Spleen (tissue), 11 donors: ENCODE measurements at regions not wholly inside any gene's neighbourhood (a gene's known extent, or its start where the extent isn't known, plus 50 kb on each side); places are given as distances from the start of the nearest gene placed in this dataset.

Source experiments
- DNase-seq: peaks from one replicate; pipeline ENCODE4 v3.0.0-alpha.2; 2020
- H3K27ac ChIP-seq, 8 donors: fragments of 200-600 bp; sonication (generic) in 7 of 8; 1 replicate in 4 of 8; 2 replicates in 4 of 8; pipeline versions ENCODE4 v1.5.0 to v1.8.0; 2016 to 2021; ENCODE audit warnings: inconsistent platforms in 4 of 8, mild to moderate bottlenecking in 4 of 8, moderate library complexity in 1 of 8
- H3K27me3 ChIP-seq, 7 donors: fragments of 200-600 bp; sonication (generic) in 6 of 7; replicated peaks in 1 of 7; 1 replicate in 4 of 7; 2 replicates in 3 of 7; pipeline versions ENCODE4 v1.5.0 to v1.8.0; 2016 to 2021; ENCODE audit warnings: inconsistent platforms in 3 of 7, mild to moderate bottlenecking in 1 of 7
- H3K36me3 ChIP-seq, 6 donors: fragments of 200-600 bp; sonication (generic) in 5 of 6; 1 replicate in 4 of 6; 2 replicates in 2 of 6; pipeline versions ENCODE4 v1.5.0 to v1.8.0; 2016 to 2021; ENCODE audit warnings: inconsistent platforms in 2 of 6
- H3K4me1 ChIP-seq, 6 donors: fragments of 200-600 bp; sonication (generic) in 5 of 6; 1 replicate in 3 of 6; 2 replicates in 3 of 6; pipeline versions ENCODE4 v1.5.0 to v1.8.0; 2016 to 2021; ENCODE audit warnings: inconsistent platforms in 3 of 6
- H3K4me3 ChIP-seq, 8 donors: fragments of 200-600 bp; sonication (generic) in 7 of 8; 1 replicate in 4 of 8; 2 replicates in 4 of 8; pipeline versions ENCODE4 v1.5.0 to v1.8.0; 2016 to 2021; ENCODE audit warnings: inconsistent platforms in 4 of 8, mild to moderate bottlenecking in 4 of 8, moderate library complexity in 2 of 8
- H3K9me3 ChIP-seq, 8 donors: fragments of 200-600 bp; sonication (generic) in 7 of 8; 1 replicate in 4 of 8; 2 replicates in 4 of 8; pipeline versions ENCODE4 v1.5.0 to v1.8.0; 2016 to 2021; ENCODE audit warnings: inconsistent platforms in 4 of 8
- POLR2A ChIP-seq, 3 donors: fragments of 450-650 bp; IDR thresholded peaks; one replicate each; pipeline ENCODE4 v1.5.1; 2017; ENCODE audit warnings: antibody characterized with exemption in 3 of 3, mild to moderate bottlenecking in 1 of 3
- POLR2AphosphoS5 ChIP-seq, 3 donors: sonication (generic); formaldehyde crosslinking; IDR thresholded peaks; one replicate each; pipeline ENCODE4 v1.5.1; 2017; ENCODE audit warnings: antibody characterized with exemption in 3 of 3
- WGBS, 5 donors: extraction: QIAGEN DNeasy Blood & Tissue Kit in 3 of 5; methylation state at CpG; one replicate each; pipeline versions ENCODE4 v1.1.5 to v1.1.7; 2013 to 2018; 5-methylcytosine and 5-hydroxymethylcytosine counted together
- intact Hi-C: fragments of 100-400 bp; cut with DNase I; formaldehyde crosslinking; loops from one replicate; pipeline ENCODE4 v1.15.0; 2023; ENCODE audit warnings: low total_unique reads
- TF ChIP-seq, protein P1 (sequence below), 11 experiments: fragments of 200-600 bp in 7 of 11; fragments of 450-650 bp in 4 of 11; sonication (generic) in 4 of 11; IDR thresholded peaks in 8 of 11; conservative IDR thresholded peaks in 3 of 11; 1 replicate in 7 of 11; 2 replicates in 4 of 11; pipeline versions ENCODE4 v1.4.0 to v1.8.0; 2016 to 2021; ENCODE audit warnings: antibody characterized with exemption in 11 of 11, inconsistent platforms in 4 of 11, mild to moderate bottlenecking in 1 of 11
- donor health status: healthy with polysubstance abuse.
- donor health status: DM: no; HTN: no; CAD: no; lungs with moderate emphysema.
- donor health status: DM: no; HTN: no; CAD: no.
- donor health status: Bipolar disorder and iron deficiency.
- donor health status: healthy.
- donor health status: DM: no; HTN: no; CAD: no.
- donor health status: DM: yes; HTN: yes; CAD: no.

DNA sequence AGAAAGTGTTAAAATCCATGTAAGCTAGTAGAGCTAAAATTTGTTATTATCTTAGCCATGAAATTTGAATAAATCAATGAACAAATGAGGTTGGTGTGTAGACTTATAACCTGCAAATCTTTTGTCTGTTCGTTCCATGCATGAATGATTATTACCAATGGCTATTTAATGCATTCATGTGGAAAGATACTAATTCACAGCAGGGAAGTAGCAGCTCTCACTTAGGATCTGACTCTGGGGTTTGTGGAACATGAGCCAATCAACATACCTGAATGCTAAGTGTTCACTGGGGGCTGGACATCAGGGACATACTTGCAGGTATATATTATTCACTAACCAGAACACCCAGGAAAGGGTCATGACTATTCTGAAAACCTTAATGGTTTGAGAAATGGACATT lies 444.1 kb downstream of the STIM2 start:
- Histone ChIP-seq H3K4me3 (no peak overlapping the region), H3K27me3 (no peaks in the 10 kb centered on the region), H3K4me1 (no peaks in the 10 kb centered on the region), H3K27ac (no peak overlapping the region), H3K36me3 (no peaks in the 10 kb centered on the region), H3K9me3 (peaks cover 0 to 22% (median 11%) of the 10 kb centered on the region in 8 donors)
- intact Hi-C loops: no loop called here
- DNase-seq: no peak
- 62 to 79% (median 62%) methylated on average over 1 of the region's 1 CpG for WGBS, 5 donors
- TF ChIP-seq, protein P1, sequence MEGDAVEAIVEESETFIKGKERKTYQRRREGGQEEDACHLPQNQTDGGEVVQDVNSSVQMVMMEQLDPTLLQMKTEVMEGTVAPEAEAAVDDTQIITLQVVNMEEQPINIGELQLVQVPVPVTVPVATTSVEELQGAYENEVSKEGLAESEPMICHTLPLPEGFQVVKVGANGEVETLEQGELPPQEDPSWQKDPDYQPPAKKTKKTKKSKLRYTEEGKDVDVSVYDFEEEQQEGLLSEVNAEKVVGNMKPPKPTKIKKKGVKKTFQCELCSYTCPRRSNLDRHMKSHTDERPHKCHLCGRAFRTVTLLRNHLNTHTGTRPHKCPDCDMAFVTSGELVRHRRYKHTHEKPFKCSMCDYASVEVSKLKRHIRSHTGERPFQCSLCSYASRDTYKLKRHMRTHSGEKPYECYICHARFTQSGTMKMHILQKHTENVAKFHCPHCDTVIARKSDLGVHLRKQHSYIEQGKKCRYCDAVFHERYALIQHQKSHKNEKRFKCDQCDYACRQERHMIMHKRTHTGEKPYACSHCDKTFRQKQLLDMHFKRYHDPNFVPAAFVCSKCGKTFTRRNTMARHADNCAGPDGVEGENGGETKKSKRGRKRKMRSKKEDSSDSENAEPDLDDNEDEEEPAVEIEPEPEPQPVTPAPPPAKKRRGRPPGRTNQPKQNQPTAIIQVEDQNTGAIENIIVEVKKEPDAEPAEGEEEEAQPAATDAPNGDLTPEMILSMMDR (IDR thresholded peaks at IDR 0.05 in 8 of 11, conservative IDR thresholded peaks at IDR 0.05 in 3 of 11): no peak
- no peak for TF ChIP-seq POLR2A (IDR thresholded peaks at IDR 0.05)
- no peak for TF ChIP-seq POLR2AphosphoS5 (IDR thresholded peaks at IDR 0.05)

DNA sequence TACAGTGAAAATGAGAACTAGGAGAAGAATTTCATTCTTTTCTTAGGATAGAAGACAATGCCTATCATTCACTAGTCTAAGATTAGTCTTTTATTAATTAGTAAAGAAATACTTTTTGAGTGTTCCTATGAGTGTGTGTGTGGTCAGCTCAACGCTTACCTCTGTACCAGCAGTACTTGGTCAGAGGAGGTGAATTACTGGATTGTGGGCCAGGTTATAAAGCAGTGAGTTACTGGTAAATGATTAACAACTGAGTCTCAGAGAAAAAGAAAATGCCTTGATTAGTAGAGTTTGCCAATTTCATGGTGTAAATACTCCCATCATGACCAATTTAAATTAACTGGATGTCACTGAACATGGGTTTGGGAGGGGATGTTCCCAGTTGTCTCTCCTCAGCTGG lies 444.6 kb downstream of the STIM2 start:
- Histone ChIP-seq H3K27ac (no peak overlapping the region), H3K4me1 (no peaks in the 10 kb centered on the region), H3K9me3 (peaks cover 0 to 19% (median 10%) of the 10 kb centered on the region in 8 donors), H3K36me3 (no peaks in the 10 kb centered on the region), H3K27me3 (no peaks in the 10 kb centered on the region), H3K4me3 (no peak overlapping the region)
- TF ChIP-seq POLR2AphosphoS5 (IDR thresholded peaks at IDR 0.05): no peak
- TF ChIP-seq POLR2A (IDR thresholded peaks at IDR 0.05): no peak
- TF ChIP-seq, protein P1 (IDR thresholded peaks at IDR 0.05 in 8 of 11, conservative IDR thresholded peaks at IDR 0.05 in 3 of 11): no peak
- 0% methylated on average over 1 of the region's 1 CpG for WGBS, 5 donors
- DNase-seq: no peak
- intact Hi-C loops: no loop called here

DNA sequence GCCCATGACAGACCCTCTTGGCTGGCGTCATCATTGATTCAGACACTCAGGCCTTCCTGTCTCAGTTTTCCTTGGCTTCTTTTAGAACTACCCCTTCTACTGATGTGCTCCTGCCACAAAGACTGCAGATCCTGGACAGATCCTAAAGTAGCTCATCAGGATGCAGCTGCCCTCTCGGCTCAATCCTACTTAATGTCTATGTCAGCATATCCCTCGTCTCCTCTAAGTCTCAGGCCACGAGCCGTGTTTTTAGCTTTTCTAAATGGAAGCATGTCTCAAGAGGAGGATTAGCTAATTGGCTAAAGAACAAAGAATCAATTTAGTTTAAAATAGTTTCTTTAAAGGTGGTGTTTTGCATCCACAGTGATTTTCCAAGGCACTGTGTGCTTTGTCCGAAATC lies 447.7 kb downstream of the STIM2 start:
- intact Hi-C loops: no loop called here
- no peak for DNase-seq
- H3K4me1 ChIP-seq: no peaks in the 10 kb centered on the region
- WGBS, 5 donors: 70 to 85% (median 78%) methylated on average over 6 of the region's 6 CpGs
- H3K4me3 ChIP-seq: no peak overlapping the region
- no peaks in the 10 kb centered on the region for H3K36me3 ChIP-seq
- no peaks in the 10 kb centered on the region for H3K9me3 ChIP-seq
- no peak for TF ChIP-seq POLR2AphosphoS5 (IDR thresholded peaks at IDR 0.05)
- no peak overlapping the region for H3K27ac ChIP-seq
- H3K27me3 ChIP-seq: no peaks in the 10 kb centered on the region

DNA sequence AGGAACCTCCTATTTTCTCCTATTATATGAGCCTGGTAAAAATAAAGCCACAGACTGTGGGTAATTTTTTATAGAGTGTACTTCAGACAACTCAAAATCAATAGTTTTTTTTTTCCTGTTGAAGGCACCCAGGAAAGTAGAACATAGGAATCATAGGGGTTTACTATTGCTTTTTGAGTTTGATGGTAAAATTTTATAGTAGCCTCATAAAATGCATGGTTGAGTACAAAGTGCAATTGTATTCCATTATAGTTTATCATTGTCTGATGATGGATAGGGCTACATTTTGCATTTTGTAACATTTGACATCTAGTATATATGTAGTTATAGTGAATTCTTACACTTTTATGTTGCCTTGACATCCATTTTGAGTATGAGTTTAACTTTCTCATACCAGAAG lies 455.0 kb downstream of the STIM2 start:
- TF ChIP-seq POLR2A (IDR thresholded peaks at IDR 0.05) (no peak), POLR2AphosphoS5 (IDR thresholded peaks at IDR 0.05) (no peak)
- TF ChIP-seq, protein P1 (IDR thresholded peaks at IDR 0.05 in 8 of 11, conservative IDR thresholded peaks at IDR 0.05 in 3 of 11): no peak

DNA sequence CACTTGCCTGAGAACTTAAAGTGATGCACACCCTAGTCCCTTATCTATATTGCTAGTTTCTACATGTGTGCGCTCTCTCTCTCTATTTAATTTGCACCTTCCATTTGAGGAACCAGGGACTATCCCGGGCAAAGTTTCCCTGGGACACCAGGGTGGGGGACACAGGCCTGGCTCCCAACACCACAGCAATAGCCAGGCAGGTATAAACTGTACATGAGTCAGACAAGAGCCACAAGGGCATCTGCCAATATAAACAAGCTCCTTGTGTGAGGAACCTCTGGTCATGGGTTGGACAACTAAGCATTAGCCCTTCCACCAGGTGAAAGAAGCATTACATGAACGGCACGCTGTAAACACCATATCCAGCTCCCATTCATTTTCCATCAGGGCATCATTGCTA lies 455.5 kb downstream of the STIM2 start:
- Histone ChIP-seq H3K4me3 (no peak overlapping the region), H3K27me3 (no peaks in the 10 kb centered on the region), H3K9me3 (no peaks in the 10 kb centered on the region), H3K36me3 (no peaks in the 10 kb centered on the region), H3K27ac (no peak overlapping the region), H3K4me1 (no peaks in the 10 kb centered on the region)
- WGBS, 5 donors: 65 to 95% (median 73%) methylated on average over 4 of the region's 4 CpGs
- DNase-seq: no peak
- TF ChIP-seq, protein P1 (IDR thresholded peaks at IDR 0.05 in 8 of 11, conservative IDR thresholded peaks at IDR 0.05 in 3 of 11): no peak
- TF ChIP-seq POLR2AphosphoS5 (IDR thresholded peaks at IDR 0.05) (no peak), POLR2A (IDR thresholded peaks at IDR 0.05) (no peak)
- intact Hi-C loops: no loop called here

More for the DNA sequence above, 455.0 kb downstream of the STIM2 start:
- no peak for DNase-seq
- Histone ChIP-seq H3K4me1 (no peaks in the 10 kb centered on the region), H3K9me3 (no peaks in the 10 kb centered on the region), H3K27me3 (no peaks in the 10 kb centered on the region), H3K36me3 (no peaks in the 10 kb centered on the region), H3K27ac (no peak overlapping the region), H3K4me3 (no peak overlapping the region)
- intact Hi-C loops: no loop called here
